Fibroblast of villous mesenchyme (primary cell): ENCODE measurements at regions not wholly inside any gene's neighbourhood (a gene's known extent, or its start where the extent isn't known, plus 50 kb on each side); places are given as distances from the start of the nearest gene placed in this dataset.
"Not testable (repeated sequence)": the region's sequence is repeated elsewhere in the genome, so short reads cannot be mapped to it uniquely, and the experiment has no call there.

Experiments
- DNase-seq: peaks from one replicate; pipeline ENCODE4 v3.0.0-alpha.2; 2010; ENCODE audit warnings: low read depth
- H3K4me3 ChIP-seq: 2 replicates; pipeline ENCODE4 v1.5.1; 2011; ENCODE audit warnings: low read depth, mild to moderate bottlenecking, low read length
- TF ChIP-seq, protein P1 (sequence below): IDR thresholded peaks from 2 replicates; pipeline ENCODE4 v1.5.1; 2012; ENCODE audit warnings: low read depth, mild to moderate bottlenecking, low read length; ENCODE audit not compliant: insufficient read depth

DNA sequence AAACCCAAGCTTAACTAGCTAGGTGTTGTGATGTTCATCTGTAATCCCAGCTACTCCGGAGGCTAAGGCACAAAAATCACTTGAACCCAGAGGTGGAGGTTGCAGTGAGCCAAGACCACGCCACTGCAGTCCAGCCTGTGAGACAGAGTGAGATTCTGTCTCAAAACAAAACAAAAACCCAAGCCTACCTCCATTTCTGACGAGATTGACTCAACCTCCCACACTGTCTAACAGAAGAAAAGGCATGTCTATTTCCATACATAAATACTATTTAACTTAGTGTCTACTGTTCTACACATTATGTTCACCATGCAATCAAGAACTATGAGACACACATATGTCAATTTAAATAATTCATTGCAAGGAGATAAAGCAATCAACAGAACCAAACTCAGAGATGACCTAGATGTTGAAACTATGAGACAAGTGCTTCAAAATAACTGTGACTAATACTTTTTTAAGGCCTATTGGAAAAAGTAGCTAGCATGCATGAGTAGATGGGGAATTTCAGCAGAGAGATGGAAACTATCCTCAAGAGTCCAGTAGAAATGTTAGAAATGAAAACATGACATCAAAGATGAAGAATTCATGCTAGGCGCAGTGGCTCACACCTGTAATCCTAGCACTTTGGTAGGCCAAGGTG lies 75.9 kb upstream of the DHRS4 start:
- DNase-seq: no peak
- TF ChIP-seq, protein P1, sequence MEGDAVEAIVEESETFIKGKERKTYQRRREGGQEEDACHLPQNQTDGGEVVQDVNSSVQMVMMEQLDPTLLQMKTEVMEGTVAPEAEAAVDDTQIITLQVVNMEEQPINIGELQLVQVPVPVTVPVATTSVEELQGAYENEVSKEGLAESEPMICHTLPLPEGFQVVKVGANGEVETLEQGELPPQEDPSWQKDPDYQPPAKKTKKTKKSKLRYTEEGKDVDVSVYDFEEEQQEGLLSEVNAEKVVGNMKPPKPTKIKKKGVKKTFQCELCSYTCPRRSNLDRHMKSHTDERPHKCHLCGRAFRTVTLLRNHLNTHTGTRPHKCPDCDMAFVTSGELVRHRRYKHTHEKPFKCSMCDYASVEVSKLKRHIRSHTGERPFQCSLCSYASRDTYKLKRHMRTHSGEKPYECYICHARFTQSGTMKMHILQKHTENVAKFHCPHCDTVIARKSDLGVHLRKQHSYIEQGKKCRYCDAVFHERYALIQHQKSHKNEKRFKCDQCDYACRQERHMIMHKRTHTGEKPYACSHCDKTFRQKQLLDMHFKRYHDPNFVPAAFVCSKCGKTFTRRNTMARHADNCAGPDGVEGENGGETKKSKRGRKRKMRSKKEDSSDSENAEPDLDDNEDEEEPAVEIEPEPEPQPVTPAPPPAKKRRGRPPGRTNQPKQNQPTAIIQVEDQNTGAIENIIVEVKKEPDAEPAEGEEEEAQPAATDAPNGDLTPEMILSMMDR: no peak
- H3K4me3 ChIP-seq: no peak overlapping the region

DNA sequence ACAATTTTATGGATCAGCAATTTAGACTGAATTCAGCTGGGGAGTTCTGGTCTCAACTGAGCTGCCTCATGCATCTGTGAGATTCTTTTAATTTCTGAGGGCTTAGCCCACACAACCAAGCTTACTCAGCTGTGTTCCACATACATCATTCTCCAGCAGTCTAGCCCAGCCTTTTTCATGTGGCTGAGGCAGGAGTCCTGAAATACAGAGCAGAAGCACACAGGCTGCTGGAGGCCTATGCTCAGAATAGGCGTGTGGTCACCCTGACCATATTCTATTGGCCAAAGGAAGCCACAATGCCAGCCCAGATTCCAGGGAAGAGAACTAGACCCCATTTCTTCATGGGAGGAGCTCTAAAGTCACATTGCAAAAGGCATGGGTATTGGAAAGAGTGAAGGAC lies 72.3 kb upstream of the DHRS4 start:
- no peak overlapping the region for H3K4me3 ChIP-seq
- TF ChIP-seq, protein P1: no peak
- no peak for DNase-seq

DNA sequence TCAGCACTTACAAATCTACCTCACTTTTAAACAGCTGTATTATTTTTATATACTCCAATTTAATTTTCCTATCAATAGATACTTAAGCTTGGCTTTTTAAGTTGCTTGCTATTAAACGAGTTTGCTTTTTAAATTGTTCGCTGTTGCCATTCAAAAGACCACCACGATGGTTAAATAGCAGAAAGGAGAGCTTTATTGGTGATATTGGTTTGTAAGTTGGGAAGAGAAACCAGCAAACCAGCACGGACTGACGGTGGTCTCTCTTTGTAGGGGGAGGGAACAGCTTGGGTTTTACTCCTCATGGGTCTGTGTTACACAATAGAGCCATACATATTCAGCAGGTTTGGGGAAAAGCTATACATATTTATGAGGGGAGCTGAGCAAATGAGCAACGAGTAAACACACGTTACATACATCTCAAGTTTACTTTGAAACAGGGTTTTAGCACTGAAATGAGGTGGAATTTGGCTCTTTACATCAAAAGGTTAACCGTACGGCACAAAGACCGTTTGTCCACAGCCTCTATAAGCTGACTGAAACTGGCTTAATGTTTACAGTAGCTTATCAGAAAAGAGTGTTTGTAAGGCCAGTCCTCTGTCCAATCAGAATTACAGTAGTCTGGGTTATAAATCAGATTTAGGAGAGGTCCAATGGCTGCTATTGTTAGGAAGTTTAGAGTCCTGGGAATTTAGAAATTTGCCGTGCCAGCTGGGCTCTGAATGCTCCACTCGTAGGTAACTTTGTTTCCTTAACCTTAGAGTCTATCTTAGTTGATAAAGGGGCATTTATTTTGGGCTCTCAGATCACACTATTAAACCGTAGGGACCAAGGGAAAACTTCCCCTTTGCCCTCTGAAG lies 69.7 kb upstream of the DHRS4 start:
- H3K4me3 ChIP-seq: no peak overlapping the region
- TF ChIP-seq, protein P1: no peak
- no peak for DNase-seq

DNA sequence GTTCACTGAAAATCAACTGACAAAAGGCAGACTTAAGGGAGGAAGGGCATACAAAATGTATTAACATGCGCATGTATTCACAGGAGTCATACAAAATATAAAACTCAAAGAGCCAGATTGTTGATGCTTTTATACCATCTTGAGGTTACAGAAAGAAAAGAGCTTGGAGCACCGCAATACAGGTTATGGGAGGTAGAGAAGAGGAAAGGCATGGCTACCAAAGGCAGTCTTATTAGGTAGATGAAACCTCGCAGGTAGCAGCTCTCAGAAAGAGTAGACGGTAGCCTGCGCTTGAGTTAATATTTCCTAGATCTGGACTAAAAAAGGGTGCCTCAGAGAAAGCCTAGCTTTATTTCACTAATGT lies 69.0 kb upstream of the DHRS4 start:
- no peak for DNase-seq
- TF ChIP-seq, protein P1: no peak
- H3K4me3 ChIP-seq: no peak overlapping the region

DNA sequence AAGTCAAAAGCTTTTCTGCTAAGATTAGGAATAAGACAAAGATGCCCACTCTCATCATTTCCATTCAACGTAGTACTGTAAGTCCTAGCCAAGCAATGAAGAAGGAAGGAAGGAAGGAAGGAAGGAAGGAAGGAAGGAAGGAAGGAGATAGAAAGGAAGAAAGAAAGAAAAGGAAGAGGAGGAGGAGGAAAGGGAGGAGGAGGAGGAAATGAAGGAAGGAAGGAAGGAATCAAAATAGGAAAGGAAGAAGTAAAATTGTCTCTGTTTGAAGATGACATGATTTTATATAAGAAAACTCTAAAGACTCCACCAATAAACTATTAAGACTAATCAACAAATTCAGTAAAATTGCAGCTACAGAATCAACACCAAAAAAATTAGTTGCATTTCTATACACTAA lies 66.0 kb upstream of the DHRS4 start:
- TF ChIP-seq, protein P1: no peak
- DNase-seq: no peak
- H3K4me3 ChIP-seq: no peak overlapping the region

DNA sequence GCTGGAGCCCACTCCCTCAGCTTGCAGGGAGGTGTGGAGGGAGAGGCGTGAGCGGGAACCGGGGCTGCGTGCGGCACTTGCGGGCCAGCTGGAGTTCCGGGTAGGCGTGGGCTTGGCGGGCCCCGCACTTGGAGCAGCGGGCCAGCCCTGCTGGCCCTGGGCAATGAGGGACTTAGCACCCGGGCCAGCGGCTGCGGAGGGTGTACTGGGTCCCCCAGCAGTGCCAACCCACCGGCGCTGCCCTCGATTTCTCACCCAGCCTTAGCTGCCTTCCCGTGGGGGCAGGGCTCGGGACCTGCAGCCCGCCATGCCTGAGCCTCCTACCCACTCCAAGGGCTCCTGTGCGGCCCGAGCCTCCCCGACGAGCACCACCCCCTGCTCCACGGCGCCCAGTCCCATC lies 61.9 kb upstream of the DHRS4 start:
- H3K4me3 ChIP-seq, DNase-seq: not testable (repeated sequence)

DNA sequence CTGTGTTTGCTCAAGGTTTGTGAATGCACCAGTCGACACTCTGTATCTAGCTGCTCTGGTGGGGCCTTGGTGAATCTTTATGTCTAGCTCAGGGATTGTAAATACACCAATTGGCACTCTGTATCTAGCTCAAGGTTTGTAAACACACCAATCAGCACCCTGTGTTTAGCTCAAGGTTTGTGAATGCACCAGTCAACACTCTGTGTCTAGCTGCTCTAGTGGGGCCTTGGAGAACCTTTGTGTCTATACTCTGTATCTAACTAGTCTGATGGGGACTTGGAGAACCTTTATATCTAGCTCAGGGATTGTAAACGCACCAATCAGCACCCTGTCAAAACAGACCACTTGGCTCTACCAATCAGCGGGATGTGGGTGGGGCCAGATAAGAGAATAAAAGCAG lies 61.3 kb upstream of the DHRS4 start:
- DNase-seq, H3K4me3 ChIP-seq: not testable (repeated sequence)
